H1 (cell line): ENCODE measurements at regions not wholly inside any gene's neighbourhood (a gene's known extent, or its start where the extent isn't known, plus 50 kb on each side); places are given as distances from the start of the nearest gene placed in this dataset.

Source experiments
- CTCF ChIA-PET: fragments of 300-600 bp; sonication (Branson Sonifier 250); formaldehyde crosslinking; loops from one replicate; lab custom pipeline; 2021; ENCODE audit not compliant: partially characterized antibody; lab: Charles Lee
- POLR2A ChIA-PET: fragments of 300-600 bp; sonication (Branson Sonifier 250); formaldehyde crosslinking; loops from one replicate; lab custom pipeline; 2021; ENCODE audit warnings: inconsistent platforms; ENCODE audit not compliant: partially characterized antibody; lab: Charles Lee
- DNase-seq, 2 experiments: peaks; one replicate each; pipeline versions ENCODE4 v3.0.0 to v3.0.0-alpha.2; 2010 to 2022; ENCODE audit warnings: low spot score in 2 of 2, low read depth in 1 of 2, mixed read lengths in 1 of 2
- FAIRE-seq: peaks from 2 replicates; lab custom pipeline; 2011; peaks lifted over from hg19 to GRCh38; lab: Jason Lieb, UNC
- H2AFZ ChIP-seq: 2 replicates; pipeline ENCODE4 v1.8.1; 2012; ENCODE audit warnings: low read length, inconsistent platforms
- H2AK5ac ChIP-seq: 2 replicates; pipeline ENCODE4 v1.6.1; 2013; ENCODE audit warnings: low read depth, low read length
- H2BK120ac ChIP-seq: replicated peaks from 2 replicates; pipeline ENCODE3; 2013; ENCODE audit warnings: low read depth, low read length, inconsistent platforms
- H2BK12ac ChIP-seq: 2 replicates; pipeline ENCODE4 v1.6.1; 2013; ENCODE audit warnings: low read depth, low read length
- H2BK15ac ChIP-seq: 2 replicates; pipeline ENCODE4 v1.6.1; 2013; ENCODE audit warnings: low read length
- H2BK20ac ChIP-seq: 2 replicates; pipeline ENCODE4 v1.6.1; 2013; ENCODE audit warnings: low read length
- H2BK5ac ChIP-seq: 2 replicates; pipeline ENCODE4 v1.6.1; 2013; ENCODE audit warnings: low read depth, low read length
- H3K14ac ChIP-seq: 2 replicates; pipeline ENCODE4 v1.6.1; 2013; ENCODE audit warnings: inconsistent platforms; ENCODE audit not compliant: insufficient read length
- H3K18ac ChIP-seq: 2 replicates; pipeline ENCODE4 v1.6.1; 2013; ENCODE audit warnings: low read length; ENCODE audit errors: extremely low read depth
- H3K23ac ChIP-seq: 2 replicates; pipeline ENCODE4 v1.6.1; 2013; ENCODE audit warnings: inconsistent platforms; ENCODE audit not compliant: insufficient read length
- H3K23me2 ChIP-seq: 2 replicates; pipeline ENCODE4 v1.6.1; 2013; ENCODE audit warnings: low read depth, low read length
- H3K27ac ChIP-seq: 2 replicates; pipeline ENCODE4 v1.6.1; 2011; ENCODE audit warnings: low read depth, low read length, inconsistent platforms
- H3K27me3 ChIP-seq, 4 experiments: replicated peaks in 1 of 4; 1 replicate in 1 of 4; 2 replicates in 3 of 4; pipeline versions ENCODE4 v1.6.1 to v1.8.1; 2011 to 2013; ENCODE audit warnings: low read length in 3 of 4, mild to moderate bottlenecking in 3 of 4, inconsistent platforms in 2 of 4, mixed read lengths in 2 of 4, moderate library complexity in 1 of 4; ENCODE audit not compliant: control insufficient read depth in 3 of 4, insufficient read depth in 3 of 4; ENCODE audit errors: extremely low read depth in 1 of 4
- H3K36me3 ChIP-seq, 4 experiments: 2 replicates each; pipeline versions ENCODE4 v1.6.1 to v1.8.1; 2011 to 2013; ENCODE audit warnings: mild to moderate bottlenecking in 4 of 4, low read length in 3 of 4, moderate library complexity in 2 of 4, control low read depth in 1 of 4, inconsistent platforms in 1 of 4; ENCODE audit not compliant: insufficient read depth in 4 of 4, control insufficient read depth in 2 of 4
- H3K4ac ChIP-seq: replicated peaks from 2 replicates; pipeline ENCODE3; 2013; ENCODE audit warnings: low read length, low read depth, mixed read lengths, inconsistent platforms; ENCODE audit not compliant: insufficient read length
- H3K4me1 ChIP-seq, 4 experiments: replicated peaks in 1 of 4; 1 replicate in 1 of 4; 2 replicates in 3 of 4; pipeline versions ENCODE4 v1.6.1 to v1.8.1; 2011 to 2013; ENCODE audit warnings: low read length in 3 of 4, inconsistent platforms in 2 of 4, mixed read lengths in 1 of 4; ENCODE audit not compliant: insufficient read depth in 4 of 4, control insufficient read depth in 3 of 4
- H3K4me2 ChIP-seq, 2 experiments: 2 replicates each; pipeline versions ENCODE4 v1.6.1 to v1.8.1; 2011 to 2013; ENCODE audit warnings: low read depth in 2 of 2, low read length in 2 of 2, control low read depth in 1 of 2, inconsistent platforms in 1 of 2, mild to moderate bottlenecking in 1 of 2; ENCODE audit not compliant: insufficient read depth in 1 of 2
- H3K4me3 ChIP-seq, 4 experiments: fragments of 200-600, 300-600 bp in 1 of 4; sonication (generic), shearing (Covaris generic), sonication (Bioruptor Twin) in 1 of 4; 2 replicates each; pipeline versions ENCODE4 v1.5.1 to v1.8.1; 2011 to 2016; ENCODE audit warnings: low read length in 4 of 4, low read depth in 3 of 4, control low read depth in 2 of 4, inconsistent platforms in 2 of 4, mild to moderate bottlenecking in 2 of 4, mixed read lengths in 1 of 4, moderate library complexity in 1 of 4; ENCODE audit not compliant: insufficient read depth in 2 of 4; ENCODE audit errors: extremely low read depth in 1 of 4
- H3K56ac ChIP-seq: replicated peaks from 2 replicates; pipeline ENCODE3; 2013; ENCODE audit warnings: low read depth, mild to moderate bottlenecking, mixed read lengths, low read length, inconsistent platforms; ENCODE audit not compliant: insufficient read length
- H3K79me1 ChIP-seq: 2 replicates; pipeline ENCODE4 v1.6.1; 2013; ENCODE audit warnings: low read depth, low read length, control low read depth
- H3K79me2 ChIP-seq, 2 experiments: 2 replicates each; pipeline versions ENCODE4 v1.6.1 to v1.8.1; 2012 to 2013; ENCODE audit warnings: low read length in 2 of 2, mild to moderate bottlenecking in 2 of 2, inconsistent platforms in 1 of 2; ENCODE audit not compliant: insufficient read depth in 2 of 2, control insufficient read depth in 1 of 2
- H3K9ac ChIP-seq, 4 experiments: replicated peaks in 1 of 4; 1 replicate in 1 of 4; 2 replicates in 3 of 4; pipeline versions ENCODE4 v1.6.1 to v1.8.1; 2011 to 2013; ENCODE audit warnings: low read depth in 3 of 4, low read length in 3 of 4, control low read depth in 2 of 4, mild to moderate bottlenecking in 2 of 4, moderate library complexity in 2 of 4, inconsistent platforms in 1 of 4; ENCODE audit errors: extremely low read depth in 1 of 4
- H3K9me3 ChIP-seq, 2 experiments: 2 replicates each; pipeline versions ENCODE4 v1.6.1 to v1.8.1; 2012 to 2013; ENCODE audit warnings: mild to moderate bottlenecking in 2 of 2, moderate library complexity in 2 of 2, control low read depth in 1 of 2, inconsistent platforms in 1 of 2, low read depth in 1 of 2, low read length in 1 of 2, mixed read lengths in 1 of 2; ENCODE audit not compliant: insufficient read depth in 2 of 2
- H4K20me1 ChIP-seq, 2 experiments: replicated peaks in 1 of 2; 2 replicates each; pipeline versions ENCODE3 to v1.8.1; 2011 to 2013; ENCODE audit warnings: inconsistent platforms in 2 of 2, low read length in 2 of 2, mild to moderate bottlenecking in 1 of 2; ENCODE audit not compliant: insufficient read depth in 2 of 2, control insufficient read depth in 1 of 2
- H4K5ac ChIP-seq: 2 replicates; pipeline ENCODE4 v1.6.1; 2013; ENCODE audit warnings: low read length, low read depth, mixed read lengths, inconsistent platforms; ENCODE audit not compliant: insufficient read length
- H4K8ac ChIP-seq: 2 replicates; pipeline ENCODE4 v1.8.0; 2013; ENCODE audit warnings: mild to moderate bottlenecking, moderate library complexity, low read length, inconsistent platforms; ENCODE audit not compliant: insufficient read depth; ENCODE audit errors: extremely low read depth
- H4K91ac ChIP-seq: replicated peaks from 2 replicates; pipeline ENCODE3; 2013; ENCODE audit warnings: low read length, mixed read lengths, inconsistent platforms; ENCODE audit not compliant: insufficient read length
- ATF3 ChIP-seq: IDR thresholded peaks from 2 replicates; pipeline ENCODE4 v1.6.1; 2011; ENCODE audit warnings: low read depth, mild to moderate bottlenecking, low read length; ENCODE audit not compliant: insufficient read depth
- BRCA1 ChIP-seq: IDR thresholded peaks from 2 replicates; pipeline ENCODE4 v1.6.1; 2012; ENCODE audit warnings: low read depth, low read length, improper control_type of control experiment
- CEBPB ChIP-seq: IDR thresholded peaks from 2 replicates; pipeline ENCODE4 v1.6.1; 2012; ENCODE audit warnings: low read depth, low read length
- E2F6 ChIP-seq: IDR thresholded peaks from 2 replicates; pipeline ENCODE4 v1.6.1; 2012; ENCODE audit warnings: inconsistent platforms
- EGR1 ChIP-seq: IDR thresholded peaks from 2 replicates; pipeline ENCODE4 v1.6.1; 2011; ENCODE audit warnings: low read depth, low read length, borderline replicate concordance
- JUN ChIP-seq: IDR thresholded peaks from 2 replicates; pipeline ENCODE4 v1.6.1; 2011; ENCODE audit warnings: low read depth, mild to moderate bottlenecking, improper control_type of control experiment, low read length
- RAD21 ChIP-seq, 2 experiments: IDR thresholded peaks in 1 of 2; conservative IDR thresholded peaks in 1 of 2; 2 replicates each; pipeline ENCODE4 v1.6.1; 2011; ENCODE audit warnings: low read depth in 2 of 2, low read length in 2 of 2, improper control_type of control experiment in 1 of 2, inconsistent platforms in 1 of 2, mild to moderate bottlenecking in 1 of 2, moderate library complexity in 1 of 2
- SIN3A ChIP-seq, 2 experiments: IDR thresholded peaks in 1 of 2; conservative IDR thresholded peaks in 1 of 2; 2 replicates each; pipeline ENCODE4 v1.6.1; 2011 to 2012; ENCODE audit warnings: low read length in 2 of 2, improper control_type of control experiment in 1 of 2, low read depth in 1 of 2, mild to moderate bottlenecking in 1 of 2
- SIRT6 ChIP-seq: IDR thresholded peaks from one replicate; pipeline ENCODE4 v1.7.1; 2012; ENCODE audit warnings: low read length, inconsistent platforms
- SP4 ChIP-seq: IDR thresholded peaks from 2 replicates; pipeline ENCODE4 v1.6.1; 2012; ENCODE audit warnings: low read length, inconsistent platforms
- TBP ChIP-seq: IDR thresholded peaks from 2 replicates; pipeline ENCODE4 v1.6.1; 2011; ENCODE audit warnings: low read depth, low read length, improper control_type of control experiment
- TCF12 ChIP-seq: IDR thresholded peaks from 2 replicates; pipeline ENCODE4 v1.6.1; 2011; ENCODE audit warnings: low read depth, mild to moderate bottlenecking, low read length
- TEAD4 ChIP-seq: IDR thresholded peaks from 2 replicates; pipeline ENCODE4 v1.6.1; 2012; ENCODE audit warnings: low read depth, low read length, inconsistent platforms, mixed read lengths
- WGBS, 2 experiments: shearing (Covaris generic) in 1 of 2; methylation state at CpG; one replicate each; pipeline versions ENCODE4 v1.1.6 to v1.1.7; 2013 to 2015; ENCODE audit warnings: low lambda C conversion rate in 2 of 2, mixed read lengths in 2 of 2, inconsistent platforms in 1 of 2, low coverage in 1 of 2, missing lambda C conversion rate in 1 of 2; ENCODE audit not compliant: insufficient replicate concordance in 2 of 2, insufficient coverage in 1 of 2, insufficient read length in 1 of 2; ENCODE audit errors: extremely low coverage in 1 of 2, missing lambda C conversion rate in 1 of 2; 5-methylcytosine and 5-hydroxymethylcytosine counted together

DNA sequence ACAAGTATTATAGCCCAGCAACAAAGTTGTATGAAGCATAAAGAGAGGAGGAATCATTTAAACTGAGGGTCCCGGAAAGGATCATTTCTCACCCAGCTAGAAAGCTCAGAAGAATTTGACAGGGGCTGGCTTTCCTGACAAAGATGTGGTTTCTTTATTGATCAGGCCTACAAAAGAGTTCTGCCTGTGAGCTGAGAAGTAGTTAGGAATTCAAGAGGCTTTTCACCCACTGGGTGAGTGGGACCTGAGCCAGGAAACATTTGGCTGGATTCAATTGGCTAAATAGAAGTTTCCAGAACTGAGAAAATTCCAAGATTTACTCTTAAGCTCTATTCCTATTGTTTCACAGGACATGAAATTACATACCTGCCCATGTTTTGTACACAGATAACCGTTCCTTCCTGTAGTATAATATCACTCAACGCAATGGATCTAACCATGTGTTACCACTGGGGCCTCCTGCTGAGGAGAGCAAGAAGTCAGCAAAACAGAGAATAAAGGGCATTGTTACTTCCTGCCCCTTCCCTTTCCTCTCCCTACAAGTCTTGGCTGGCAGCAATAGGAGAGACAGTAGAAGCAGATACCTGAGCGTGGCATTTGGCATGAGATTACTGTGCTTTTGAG is 53.9 kb upstream of the PAPSS2 start:
- no peak overlapping the region for H4K8ac ChIP-seq
- no peak overlapping the region for H3K14ac ChIP-seq
- H3K4ac ChIP-seq: no peak overlapping the region
- H3K23me2 ChIP-seq: no peaks in the 10 kb centered on the region
- POLR2A ChIA-PET: no interaction called here
- FAIRE-seq (peak; percentile 70), DNase-seq (no peak)
- CTCF ChIA-PET: interaction anchor here (0.9 kb wide), 1 partner anchor 11 kb away, joined by 3 read pairs; no protein-coding TSS in a partner anchor
- H3K27me3 ChIP-seq: no peaks in the 10 kb centered on the region
- 0 out of 2 replicates have a peak overlapping the region, but pooled peaks have one; percentile 18 for H2AFZ ChIP-seq
- peaks cover 3 to 16% (median 8%) of the 10 kb centered on the region in 4 experiments; a peak in 6 of 7 replicates for H3K4me1 ChIP-seq
- no peaks in the 10 kb centered on the region for H4K20me1 ChIP-seq
- H3K36me3 ChIP-seq: no peaks in the 10 kb centered on the region
- peak overlapping the region; percentile 82; the same call in 1 of the 2 replicates for H2BK12ac ChIP-seq
- H3K9me3 ChIP-seq: peaks cover 0 to 3% of the 10 kb centered on the region in 2 experiments; a peak in 1 of 4 replicates
- no peaks in the 10 kb centered on the region for H3K79me1 ChIP-seq
- H3K4me3 ChIP-seq: no peak overlapping the region
- no peak overlapping the region for H3K56ac ChIP-seq
- no peak overlapping the region for H3K9ac ChIP-seq
- no peak overlapping the region for H3K4me2 ChIP-seq
- H4K91ac ChIP-seq: no peak overlapping the region
- H2BK20ac ChIP-seq: 0 out of 2 replicates have a peak overlapping the region, but pooled peaks have one; percentile 11
- no peak overlapping the region for H3K27ac ChIP-seq
- H3K18ac ChIP-seq: no peak overlapping the region
- WGBS, 2 experiments: 84% methylated on average over 4 of the region's 4 CpGs; no CpG with 5 or more reads in 1 of the 2 experiments
- no peak overlapping the region for H2BK15ac ChIP-seq
- no peak overlapping the region for H2BK120ac ChIP-seq
- H4K5ac ChIP-seq: no peak overlapping the region
- H3K23ac ChIP-seq: no peak overlapping the region
- H2AK5ac ChIP-seq: no peak overlapping the region
- H2BK5ac ChIP-seq: peak overlapping the region; percentile 82; the same call in 1 of the 2 replicates
- no peaks in the 10 kb centered on the region for H3K79me2 ChIP-seq
- TF ChIP-seq ATF3 (no peak), TEAD4 (no peak), CEBPB (no peak), SIN3A (conservative IDR thresholded peaks at IDR 0.05 in 1 of 2, IDR thresholded peaks at IDR 0.05 in 1 of 2; ENCODE audit: low read depth in 1 of 2, low read length in 2 of 2) (no peak), RAD21 (IDR thresholded peaks at IDR 0.05 in 1 of 2, conservative IDR thresholded peaks at IDR 0.05 in 1 of 2; ENCODE audit: low read depth in 2 of 2, low read length in 2 of 2) (no peak), EGR1 (no peak), E2F6 (no peak), BRCA1 (no peak), TCF12 (no peak), SP4 (no peak), TBP (no peak), JUN (no peak), SIRT6 (no peak)
